NOMO-1 treated with DMSO at 0.1 percent for 48 hours (cell line): ENCODE measurements at regions not wholly inside any gene's neighbourhood (a gene's known extent, or its start where the extent isn't known, plus 50 kb on each side); places are given as distances from the start of the nearest gene placed in this dataset.
"Not testable (repeated sequence)": the region's sequence is repeated elsewhere in the genome, so short reads cannot be mapped to it uniquely, and the experiment has no call there.

Experiments
- DNase-seq: peaks from one replicate; lab custom pipeline; 2025; ENCODE audit not compliant: unreplicated experiment; lab: John Stamatoyannopoulos, UW

- no peak for DNase-seq
Measured at GRCh38 chr12:102728506-102729242, 188.4 kb downstream of the PAH start.

- no peak for DNase-seq
Measured at GRCh38 chr12:102726686-102727085, 190.4 kb downstream of the PAH start.

GRCh38 chr12:102722147-102722546 lies 194.9 kb downstream of the PAH start:
- no peak for DNase-seq

DNA sequence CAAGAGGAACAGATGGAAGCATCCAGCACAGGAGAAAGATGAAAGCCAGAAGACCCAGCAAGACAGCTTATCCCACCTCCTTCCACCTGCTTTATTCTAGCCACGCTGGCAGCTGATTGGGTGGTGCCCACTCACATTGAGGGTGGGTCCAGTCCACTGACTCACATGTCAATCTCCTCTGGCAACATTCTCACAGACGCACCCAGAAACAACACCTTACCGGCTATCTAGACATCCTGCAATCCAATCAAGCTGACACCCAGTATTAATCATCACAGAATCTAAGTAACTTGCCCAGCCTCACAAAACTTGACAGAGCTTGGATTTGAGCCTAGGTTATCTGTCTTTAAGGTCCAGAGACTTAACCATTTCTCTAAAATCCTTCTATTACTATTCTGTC lies 208.9 kb downstream of the PAH start:
- no peak for DNase-seq

DNA sequence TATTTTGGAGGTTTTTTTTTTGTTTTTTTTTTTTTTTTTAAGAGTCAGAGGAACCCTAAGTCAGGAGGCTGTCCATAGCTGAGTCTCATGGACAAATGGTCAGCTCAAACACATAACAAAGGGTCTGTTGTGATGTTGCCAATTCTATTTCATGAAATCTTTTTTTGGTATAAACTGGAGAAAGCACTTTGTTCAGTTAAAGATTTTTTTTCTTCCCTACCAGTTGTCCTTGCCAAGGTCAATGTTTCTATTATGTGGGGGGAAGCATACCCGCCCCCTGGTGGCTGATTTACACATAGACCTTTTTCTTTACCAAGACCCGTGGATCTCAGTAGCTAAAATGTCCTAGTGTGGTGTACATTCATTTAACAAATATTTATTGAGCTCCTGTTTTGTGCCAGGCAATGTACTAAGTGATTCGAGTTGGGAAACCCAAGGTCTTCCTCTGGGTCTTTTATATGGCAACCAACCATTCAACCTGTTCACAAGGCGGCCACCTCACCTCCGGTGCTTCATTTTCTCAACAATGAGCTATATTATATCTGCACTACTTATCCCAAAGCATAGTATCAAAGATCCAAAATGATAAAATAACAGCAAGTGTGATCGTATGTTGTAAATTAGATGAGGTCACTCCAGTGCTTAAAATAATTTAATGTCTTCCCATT lies 214.5 kb downstream of the PAH start:
- DNase-seq: peak; percentile 33

GRCh38 chr12:102696045-102696444 lies 215.7 kb upstream of the IGF1 start:
- DNase-seq: no peak

DNA sequence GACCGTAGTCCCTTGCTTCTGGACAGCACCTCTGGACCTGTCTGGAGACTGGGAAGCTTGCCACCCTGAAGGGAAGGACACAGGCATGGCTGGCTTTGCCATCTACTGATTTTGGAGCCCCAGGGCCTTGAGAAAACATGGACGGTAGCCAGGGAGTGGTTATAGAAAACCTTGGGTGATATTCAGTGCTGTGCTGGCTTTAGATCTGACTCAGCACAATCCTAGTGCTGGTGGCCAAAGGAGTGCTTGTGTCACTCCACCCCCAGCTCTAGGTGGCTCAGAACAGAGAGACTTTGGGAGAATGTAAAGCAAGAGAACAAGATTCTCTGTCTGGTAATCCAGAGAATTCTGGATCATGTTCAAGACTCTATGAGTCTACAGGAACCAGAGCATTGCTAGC lies 214.5 kb upstream of the IGF1 start:
- no peak for DNase-seq

DNA sequence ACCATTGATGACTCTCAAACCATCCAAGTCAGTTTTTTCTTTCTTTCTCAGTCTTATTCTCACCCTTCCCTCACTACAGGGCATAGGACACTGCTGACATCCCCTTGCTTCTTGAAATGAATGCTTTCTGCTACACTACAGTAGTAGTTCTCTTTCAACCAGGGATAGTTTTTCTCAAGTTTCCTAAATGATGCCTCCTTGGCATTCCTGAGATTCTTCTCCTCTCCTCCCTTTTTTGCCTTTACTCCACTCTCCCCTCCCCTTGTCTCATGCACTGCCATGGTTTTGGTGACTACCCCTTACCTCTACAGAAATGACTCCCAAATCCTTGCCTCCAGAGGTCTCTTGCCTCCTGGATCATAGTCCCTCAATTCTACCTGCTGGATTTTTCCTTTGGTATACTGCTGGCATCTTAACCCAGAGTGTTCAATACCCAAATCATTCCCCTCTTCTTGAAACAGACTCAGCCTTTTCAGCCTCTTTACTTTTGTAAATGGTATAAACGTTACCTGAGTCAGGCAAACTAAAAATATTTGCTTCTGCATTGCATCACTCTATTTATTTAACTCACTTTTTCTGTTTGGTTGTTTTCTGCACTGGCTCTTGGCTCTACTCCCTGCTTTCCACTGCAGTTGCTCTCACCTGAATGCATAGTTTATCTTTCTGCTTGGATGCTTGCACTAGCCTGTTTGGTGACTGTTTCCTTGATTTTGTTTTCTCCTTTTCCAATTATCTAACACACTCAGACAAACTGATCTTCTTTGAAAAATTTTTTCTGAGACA lies 211.6 kb upstream of the IGF1 start:
- no peak for DNase-seq

DNA sequence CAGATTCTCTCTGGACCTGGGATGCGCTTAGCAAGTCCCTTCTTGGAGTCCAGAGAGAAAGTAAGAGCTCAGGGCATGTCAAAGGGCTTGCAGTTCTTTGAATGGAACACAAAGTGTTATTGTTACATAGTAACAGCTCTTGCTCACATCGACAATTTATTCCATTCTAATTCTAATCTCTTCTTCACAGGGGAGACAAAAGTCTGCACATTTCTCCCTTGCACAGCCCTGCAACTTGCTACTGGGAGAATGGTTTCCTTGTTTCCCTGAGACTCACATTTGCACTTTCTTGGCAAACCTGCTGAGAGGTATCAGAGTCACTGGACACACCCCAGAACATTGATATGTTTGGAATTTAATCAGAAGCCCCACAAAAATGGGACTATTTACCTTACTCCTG lies 209.9 kb upstream of the IGF1 start:
- DNase-seq: no peak

GRCh38 chr12:102689701-102690100 lies 209.3 kb upstream of the IGF1 start:
- DNase-seq: no peak

- no peak for DNase-seq
Measured at GRCh38 chr12:102687523-102687922, 207.2 kb upstream of the IGF1 start.

- DNase-seq: no peak
Measured at GRCh38 chr12:102685841-102686240, 205.5 kb upstream of the IGF1 start.

DNA sequence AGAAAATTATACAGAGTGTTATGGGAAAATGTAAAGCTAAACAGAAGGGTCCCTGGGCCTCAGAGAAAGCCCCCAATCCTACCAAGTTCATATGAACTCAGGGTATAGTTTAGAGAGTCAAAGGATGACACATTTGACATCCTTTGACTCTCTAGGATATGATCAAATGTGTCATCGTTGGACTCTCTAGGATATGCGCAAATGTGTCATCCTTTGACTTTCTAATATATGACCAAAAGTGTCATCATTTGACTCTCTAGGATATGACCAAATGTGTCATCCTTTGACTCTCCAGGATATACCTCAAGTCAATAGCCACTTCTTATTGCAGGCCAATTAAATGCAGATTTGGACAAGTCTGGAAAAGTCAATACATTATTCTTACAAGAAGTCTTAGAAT lies 204.8 kb upstream of the IGF1 start:
- no peak for DNase-seq

DNA sequence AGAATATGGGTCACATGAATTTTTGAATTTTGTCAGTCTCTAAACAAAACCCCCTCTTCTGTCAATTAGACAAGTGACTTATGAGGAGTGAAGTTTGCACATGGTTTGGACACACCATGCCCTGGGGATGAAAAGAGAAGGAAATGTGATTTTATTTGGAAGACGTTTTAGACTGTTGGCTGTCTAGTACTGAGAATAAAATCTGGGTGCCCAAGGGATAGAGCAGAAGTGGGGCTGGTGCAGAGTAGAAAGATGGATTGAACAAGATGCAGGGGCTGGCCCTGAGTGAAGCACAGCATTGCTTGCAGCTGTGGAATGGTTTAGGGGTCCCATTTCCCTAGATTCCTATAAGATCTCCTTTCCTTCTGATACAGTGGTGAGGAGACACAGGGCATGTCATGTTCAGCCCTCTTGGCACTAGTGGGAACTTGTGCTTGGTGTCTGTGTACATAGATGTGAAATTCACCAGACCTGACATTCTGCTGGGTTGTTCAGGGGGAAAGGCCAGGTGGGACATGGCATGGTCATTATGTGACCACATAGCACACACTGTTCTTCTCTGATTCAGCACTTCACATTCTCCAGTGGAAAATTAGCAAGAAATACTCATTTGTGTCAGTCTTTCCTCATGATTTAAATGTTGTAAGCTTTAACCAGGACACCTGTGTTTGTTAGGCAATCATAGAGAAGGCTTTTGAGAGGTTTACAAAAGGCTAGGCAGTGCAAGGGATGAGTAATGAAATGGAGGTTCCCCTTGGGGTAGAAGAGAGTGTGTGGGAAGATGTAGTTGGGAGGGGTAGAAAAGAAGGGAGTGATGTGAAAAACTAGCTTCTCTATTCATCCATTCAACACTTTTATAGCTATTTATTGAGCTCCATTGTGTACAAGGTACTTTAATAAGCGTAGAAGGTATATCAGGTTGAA lies 202.3 kb upstream of the IGF1 start:
- DNase-seq: no peak

DNA sequence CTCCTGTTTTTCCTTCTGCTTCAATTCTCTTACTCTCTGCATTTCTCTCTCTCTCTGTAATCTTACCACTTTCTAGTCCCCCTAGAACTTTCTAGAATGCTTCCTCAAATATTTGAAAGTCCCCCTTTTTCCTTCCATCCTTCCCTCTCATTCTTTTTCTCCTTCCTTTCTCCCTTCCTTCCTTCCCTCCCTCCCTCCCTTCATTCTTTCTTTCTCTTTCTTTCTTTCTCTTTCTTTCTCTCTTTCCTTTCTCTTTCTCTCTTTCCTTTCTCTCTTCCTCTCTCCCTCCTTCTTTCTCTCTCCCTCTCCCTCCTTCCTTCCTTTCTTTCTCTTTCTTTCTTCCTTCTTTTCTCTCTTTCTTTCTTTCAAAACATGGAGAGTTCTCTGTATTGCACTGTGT lies 201.4 kb upstream of the IGF1 start:
- DNase-seq: no peak

DNA sequence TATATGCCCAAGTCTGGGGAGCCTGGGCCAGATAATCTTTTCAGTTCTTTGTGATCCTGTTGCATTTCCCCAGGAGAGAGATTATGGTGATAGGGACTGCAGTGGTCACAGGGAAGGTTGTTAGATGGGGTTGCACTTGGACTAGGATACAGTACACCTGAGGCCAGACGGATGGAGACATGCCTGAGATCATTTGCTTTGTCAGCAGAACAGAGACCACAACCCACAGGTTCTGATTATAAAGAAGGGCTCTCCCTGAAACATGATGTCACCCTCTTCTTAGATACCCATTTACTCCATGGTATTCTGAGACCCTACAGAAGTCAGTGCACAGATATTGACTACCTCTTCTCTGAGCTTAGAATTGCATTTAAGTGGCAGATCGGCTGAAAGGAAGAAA lies 200.9 kb upstream of the IGF1 start:
- no peak for DNase-seq

DNA sequence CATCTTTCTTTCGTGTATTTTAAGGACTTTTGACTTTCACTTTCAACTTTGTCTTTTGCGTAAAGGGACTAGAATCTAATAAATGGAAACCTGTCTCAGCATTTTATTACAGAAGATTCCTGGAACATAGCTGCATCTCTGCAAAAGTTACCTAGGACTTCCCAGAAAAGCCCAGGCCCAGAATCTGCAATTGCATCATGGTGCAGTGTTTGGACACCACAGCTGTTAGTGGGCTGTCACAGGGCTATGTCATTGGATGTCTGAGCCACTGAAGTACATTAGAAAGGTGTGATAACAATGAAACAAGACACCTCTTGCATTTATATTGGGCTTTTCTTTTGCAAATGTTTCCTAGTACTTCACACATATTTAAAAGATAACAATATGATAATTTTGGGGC lies 199.9 kb upstream of the IGF1 start:
- no peak for DNase-seq

- no peak for DNase-seq
Measured at GRCh38 chr12:102676812-102677211, 196.4 kb upstream of the IGF1 start.

DNA sequence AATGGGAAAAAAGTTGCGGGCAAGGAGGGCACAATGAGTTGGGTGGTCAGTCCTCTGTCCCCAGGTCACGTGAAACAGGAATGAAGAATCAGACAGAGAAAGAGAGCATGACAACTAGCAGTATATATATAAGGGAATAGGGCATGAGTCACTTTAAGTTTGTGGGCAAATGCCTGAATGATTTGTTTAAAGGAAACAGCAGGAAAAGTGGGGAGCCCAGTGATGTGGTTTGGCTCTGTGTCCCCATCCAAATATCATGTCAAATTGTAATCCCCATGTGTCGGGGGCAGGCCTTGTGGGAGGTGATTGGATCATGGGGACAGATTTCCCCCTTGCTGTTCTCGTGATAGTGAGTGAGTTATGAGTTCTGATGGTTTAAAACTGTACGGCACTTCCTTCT lies 195.3 kb upstream of the IGF1 start:
- DNase-seq: no peak

DNA sequence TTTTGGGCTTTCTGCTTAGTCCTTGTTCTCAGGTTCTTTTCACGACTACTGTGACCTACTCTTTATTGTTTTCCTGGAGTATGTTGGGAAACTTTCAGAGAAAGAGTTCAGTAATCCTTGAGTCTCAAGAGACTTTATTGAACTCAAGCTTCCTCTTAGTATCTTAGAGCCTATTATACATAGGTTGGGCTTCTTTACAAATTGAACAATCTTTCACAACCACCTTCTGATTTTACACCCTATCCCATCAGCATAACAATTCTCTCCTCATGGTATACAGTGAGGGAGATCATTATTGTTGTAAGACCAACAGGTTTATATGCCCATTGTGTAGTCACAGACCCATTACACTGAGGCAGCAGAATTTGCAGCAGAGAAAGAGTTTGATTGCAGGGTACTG lies 193.2 kb upstream of the IGF1 start:
- no peak for DNase-seq

- DNase-seq: not testable (repeated sequence)
Measured at GRCh38 chr12:102672212-102672611, 191.8 kb upstream of the IGF1 start.
